ENCODE measurements at regions not wholly inside any gene's neighbourhood (a gene's known extent, or its start where the extent isn't known, plus 50 kb on each side); places are given as distances from the start of the nearest gene placed in this dataset.
"Not testable (repeated sequence)": the region's sequence is repeated elsewhere in the genome, so short reads cannot be mapped to it uniquely, and the experiment has no call there.

GRCh38 chr2:12557688-12558087 is 159.0 kb upstream of the TRIB2 start:
- H3K36me3 ChIP-seq = no peaks in the 10 kb centered on the region
- no peak for DNase-seq
- intact Hi-C loops (cut with DNase I) = no loop called here
- H3K9me3 ChIP-seq = no peaks in the 10 kb centered on the region
- no peaks in the 10 kb centered on the region for H3K27me3 ChIP-seq
- no peak overlapping the region for H3K27ac ChIP-seq
- TF ChIP-seq POLR2A (IDR thresholded peaks at IDR 0.05) = no peak
- no peak for TF ChIP-seq CTCF (IDR thresholded peaks at IDR 0.05)
- WGBS, 2 donors = 87 to 94% methylated on average over 4 of the region's 4 CpGs
- H3K4me1 ChIP-seq = peaks cover 0 to 13% of the 10 kb centered on the region in 2 donors
- H3K4me3 ChIP-seq (replicated peaks in 1 of 3) = no peak overlapping the region

GRCh38 chr2:12558519-12558918 is 158.2 kb upstream of the TRIB2 start:
- no peaks in the 10 kb centered on the region for H3K36me3 ChIP-seq
- H3K27ac ChIP-seq = no peak overlapping the region
- no peak for TF ChIP-seq POLR2A (IDR thresholded peaks at IDR 0.05)
- TF ChIP-seq CTCF (IDR thresholded peaks at IDR 0.05) = no peak
- no peaks in the 10 kb centered on the region for H3K9me3 ChIP-seq
- peaks cover 0 to 13% of the 10 kb centered on the region in 2 donors for H3K4me1 ChIP-seq
- intact Hi-C loops (cut with DNase I) = no loop called here
- no peak for DNase-seq
- no peak overlapping the region for H3K4me3 ChIP-seq (replicated peaks in 1 of 3)
- 84 to 86% methylated on average over 2 of the region's 2 CpGs for WGBS, 2 donors
- H3K27me3 ChIP-seq = no peaks in the 10 kb centered on the region

GRCh38 chr2:12560618-12561017 is 156.1 kb upstream of the TRIB2 start:
- no peak for DNase-seq
- Histone ChIP-seq H3K27me3 (no peaks in the 10 kb centered on the region), H3K4me3 (replicated peaks in 1 of 3) (no peak overlapping the region), H3K36me3 (no peaks in the 10 kb centered on the region), H3K4me1 (peaks cover 0 to 2% of the 10 kb centered on the region in 2 donors), H3K27ac (no peak overlapping the region), H3K9me3 (no peaks in the 10 kb centered on the region)
- intact Hi-C loops (cut with DNase I) = no loop called here
- TF ChIP-seq CTCF (IDR thresholded peaks at IDR 0.05) = no peak
- TF ChIP-seq POLR2A (IDR thresholded peaks at IDR 0.05) = no peak
- WGBS, 2 donors = 89 to 90% methylated on average over 9 of the region's 9 CpGs

GRCh38 chr2:12567411-12567810 is 149.3 kb upstream of the TRIB2 start:
- Histone ChIP-seq H3K36me3 (no peaks in the 10 kb centered on the region), H3K27me3 (no peaks in the 10 kb centered on the region), H3K4me1 (no peaks in the 10 kb centered on the region), H3K4me3 (replicated peaks in 1 of 3) (no peak overlapping the region), H3K9me3 (no peaks in the 10 kb centered on the region), H3K27ac (no peak overlapping the region)
- intact Hi-C loops (cut with DNase I) = no loop called here
- no peak for DNase-seq
- 94 to 95% methylated on average over 3 of the region's 3 CpGs for WGBS, 2 donors
- TF ChIP-seq CTCF (IDR thresholded peaks at IDR 0.05) (no peak), POLR2A (IDR thresholded peaks at IDR 0.05) (no peak)

- H3K27me3 ChIP-seq; H3K9me3 ChIP-seq; H3K4me1 ChIP-seq; intact Hi-C loops (cut with DNase I); H3K27ac ChIP-seq; H3K4me3 ChIP-seq (replicated peaks in 1 of 3); H3K36me3 ChIP-seq; DNase-seq: not testable (repeated sequence)
- 93 to 94% methylated on average over 7 of the region's 7 CpGs for WGBS, 2 donors
Measured at GRCh38 chr2:12569510-12569909, 147.2 kb upstream of the TRIB2 start.

GRCh38 chr2:12569929-12570328 is 146.8 kb upstream of the TRIB2 start:
- 95 to 97% methylated on average over 8 of the region's 8 CpGs for WGBS, 2 donors

More at GRCh38 chr2:12569929-12570328, 146.8 kb upstream of the TRIB2 start:
- H3K9me3 ChIP-seq; intact Hi-C loops (cut with DNase I); H3K4me1 ChIP-seq; H3K36me3 ChIP-seq; H3K27ac ChIP-seq; DNase-seq; H3K27me3 ChIP-seq; H3K4me3 ChIP-seq (replicated peaks in 1 of 3): not testable (repeated sequence)
